ENCODE measurements at regions not wholly inside any gene's neighbourhood (a gene's known extent, or its start where the extent isn't known, plus 50 kb on each side); places are given as distances from the start of the nearest gene placed in this dataset.

DNA sequence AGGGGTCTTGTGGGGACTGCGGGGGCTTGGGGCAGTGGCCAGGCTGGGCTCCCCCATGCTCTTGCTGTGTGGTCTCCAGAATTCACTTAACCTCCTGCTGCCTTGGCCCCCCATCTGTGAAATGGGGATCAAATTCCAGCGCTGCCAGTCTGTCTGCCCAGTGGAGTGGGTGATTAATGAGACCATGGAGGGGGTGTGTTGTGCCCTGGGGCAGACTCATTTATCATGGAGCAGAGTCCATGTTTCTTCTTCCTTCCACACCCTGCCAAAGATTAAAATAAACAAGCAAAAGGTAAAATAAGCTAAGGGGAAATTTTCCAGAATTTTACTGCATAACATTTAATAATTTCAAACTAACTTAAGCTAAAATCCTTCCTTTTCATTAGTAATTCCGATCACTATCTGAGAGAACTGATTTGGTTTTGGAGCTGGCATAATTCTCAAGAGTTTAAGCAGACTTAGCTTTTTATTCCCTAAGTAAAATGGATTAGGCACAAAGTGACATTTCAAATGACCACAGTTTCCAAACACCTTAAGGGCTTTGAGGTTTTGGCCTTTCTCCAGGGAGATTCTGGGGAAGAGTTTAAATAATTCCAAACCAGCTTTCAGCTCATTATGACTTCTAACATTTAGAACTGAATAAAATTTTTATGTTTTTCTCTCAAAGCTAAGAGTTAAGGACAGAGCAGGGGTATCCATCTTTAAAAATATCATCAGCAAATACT lies 211.9 kb downstream of the CXCL12 start:
- CTCF ChIA-PET = no interaction called here
- TF ChIP-seq, protein P1, sequence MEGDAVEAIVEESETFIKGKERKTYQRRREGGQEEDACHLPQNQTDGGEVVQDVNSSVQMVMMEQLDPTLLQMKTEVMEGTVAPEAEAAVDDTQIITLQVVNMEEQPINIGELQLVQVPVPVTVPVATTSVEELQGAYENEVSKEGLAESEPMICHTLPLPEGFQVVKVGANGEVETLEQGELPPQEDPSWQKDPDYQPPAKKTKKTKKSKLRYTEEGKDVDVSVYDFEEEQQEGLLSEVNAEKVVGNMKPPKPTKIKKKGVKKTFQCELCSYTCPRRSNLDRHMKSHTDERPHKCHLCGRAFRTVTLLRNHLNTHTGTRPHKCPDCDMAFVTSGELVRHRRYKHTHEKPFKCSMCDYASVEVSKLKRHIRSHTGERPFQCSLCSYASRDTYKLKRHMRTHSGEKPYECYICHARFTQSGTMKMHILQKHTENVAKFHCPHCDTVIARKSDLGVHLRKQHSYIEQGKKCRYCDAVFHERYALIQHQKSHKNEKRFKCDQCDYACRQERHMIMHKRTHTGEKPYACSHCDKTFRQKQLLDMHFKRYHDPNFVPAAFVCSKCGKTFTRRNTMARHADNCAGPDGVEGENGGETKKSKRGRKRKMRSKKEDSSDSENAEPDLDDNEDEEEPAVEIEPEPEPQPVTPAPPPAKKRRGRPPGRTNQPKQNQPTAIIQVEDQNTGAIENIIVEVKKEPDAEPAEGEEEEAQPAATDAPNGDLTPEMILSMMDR (IDR thresholded peaks at IDR 0.05) = no peak

GRCh38 chr10:44171765-44172164 lies 213.1 kb downstream of the CXCL12 start:
- Mint-ChIP-seq H3K4me1 (ENCODE audit: low read depth) (no peaks in the 10 kb centered on the region), H3K4me3 (no peak overlapping the region), H3K27me3 (peaks cover 8% of the 10 kb centered on the region), H3K27ac (no peak overlapping the region), H3K36me3 (ENCODE audit: low read depth) (no peaks in the 10 kb centered on the region), H3K9me3 (no peaks in the 10 kb centered on the region)
- H3K36me3 ChIP-seq (ENCODE audit: insufficient read depth, low read length) = no peaks in the 10 kb centered on the region
- intact Hi-C loops (cut with DNase I, micrococcal nuclease) = no loop called here
- no peaks in the 10 kb centered on the region for H3K27me3 ChIP-seq (ENCODE audit: control insufficient read depth in 1 of 2, insufficient read depth in 2 of 2, low read length in 2 of 2)
- TF ChIP-seq, protein P1 (IDR thresholded peaks at IDR 0.05) = no peak
- POLR2A ChIA-PET = no interaction called here
- no peaks in the 10 kb centered on the region for H3K4me1 ChIP-seq (ENCODE audit: insufficient read depth, low read length)
- H3K27ac ChIP-seq (ENCODE audit: low read depth in 1 of 2, low read length in 2 of 2) = no peak overlapping the region
- H3K4me3 ChIP-seq (ENCODE audit: low read length) = no peak overlapping the region
- DNase-seq (no peak), ATAC-seq (ENCODE audit: poor library complexity) (no peak)
- H3K9me3 ChIP-seq (ENCODE audit: control insufficient read depth in 1 of 2, insufficient read depth in 1 of 2, low read length in 2 of 2) = no peaks in the 10 kb centered on the region
- CTCF ChIA-PET = no interaction called here

More for the DNA sequence above, 211.9 kb downstream of the CXCL12 start:
- no peaks in the 10 kb centered on the region for H3K9me3 ChIP-seq (ENCODE audit: control insufficient read depth in 1 of 2, insufficient read depth in 1 of 2, low read length in 2 of 2)
- H3K9me3 Mint-ChIP-seq = no peaks in the 10 kb centered on the region
- peaks cover 5% of the 10 kb centered on the region for H3K27me3 Mint-ChIP-seq
- intact Hi-C loops (cut with DNase I, micrococcal nuclease) = no loop called here
- no peak overlapping the region for H3K4me3 Mint-ChIP-seq
- no peaks in the 10 kb centered on the region for H3K4me1 ChIP-seq (ENCODE audit: insufficient read depth, low read length)
- ATAC-seq (ENCODE audit: poor library complexity) = no peak
- no peaks in the 10 kb centered on the region for H3K4me1 Mint-ChIP-seq (ENCODE audit: low read depth)
- H3K4me3 ChIP-seq (ENCODE audit: low read length) = no peak overlapping the region
- POLR2A ChIA-PET = no interaction called here
- DNase-seq = no peak
- H3K36me3 Mint-ChIP-seq (ENCODE audit: low read depth) = no peaks in the 10 kb centered on the region
- H3K27me3 ChIP-seq (ENCODE audit: control insufficient read depth in 1 of 2, insufficient read depth in 2 of 2, low read length in 2 of 2) = no peaks in the 10 kb centered on the region
- H3K36me3 ChIP-seq (ENCODE audit: insufficient read depth, low read length) = no peaks in the 10 kb centered on the region
- no peak overlapping the region for H3K27ac Mint-ChIP-seq
- no peak overlapping the region for H3K27ac ChIP-seq (ENCODE audit: low read depth in 1 of 2, low read length in 2 of 2)

- intact Hi-C loops (cut with DNase I, micrococcal nuclease) = no loop called here
- H3K4me3 Mint-ChIP-seq = no peak overlapping the region
- no peaks in the 10 kb centered on the region for H3K4me1 ChIP-seq (ENCODE audit: insufficient read depth, low read length)
- no peak overlapping the region for H3K27ac ChIP-seq (ENCODE audit: low read depth in 1 of 2, low read length in 2 of 2)
- ChIA-PET POLR2A (no interaction called here), CTCF (no interaction called here)
- H3K27me3 ChIP-seq (ENCODE audit: control insufficient read depth in 1 of 2, insufficient read depth in 2 of 2, low read length in 2 of 2) = no peaks in the 10 kb centered on the region
- no peak overlapping the region for H3K27ac Mint-ChIP-seq
- TF ChIP-seq, protein P1 (IDR thresholded peaks at IDR 0.05) = no peak
- no peaks in the 10 kb centered on the region for H3K4me1 Mint-ChIP-seq (ENCODE audit: low read depth)
- no peak overlapping the region for H3K4me3 ChIP-seq (ENCODE audit: low read length)
- no peaks in the 10 kb centered on the region for H3K9me3 ChIP-seq (ENCODE audit: control insufficient read depth in 1 of 2, insufficient read depth in 1 of 2, low read length in 2 of 2)
- DNase-seq = no peak
- H3K27me3 Mint-ChIP-seq = peaks cover 8% of the 10 kb centered on the region
- no peaks in the 10 kb centered on the region for H3K36me3 Mint-ChIP-seq (ENCODE audit: low read depth)
- H3K9me3 Mint-ChIP-seq = no peaks in the 10 kb centered on the region
- H3K36me3 ChIP-seq (ENCODE audit: insufficient read depth, low read length) = no peaks in the 10 kb centered on the region
- ATAC-seq (ENCODE audit: poor library complexity) = no peak
Observed at GRCh38 chr10:44168478-44168877, 216.4 kb downstream of the CXCL12 start.

Data from CD4-positive, alpha-beta T cell (primary cell).